Neural progenitor cell (in vitro differentiated cells): ENCODE measurements at regions not wholly inside any gene's neighbourhood (a gene's known extent, or its start where the extent isn't known, plus 50 kb on each side); places are given as distances from the start of the nearest gene placed in this dataset.

ENCODE experiments used
- EZH2 ChIP-seq: fragments of 200-600 bp; sonication (generic); IDR thresholded peaks from 2 replicates; pipeline ENCODE4 v1.6.1; 2017; ENCODE audit warnings: antibody characterized with exemption, mild to moderate bottlenecking, moderate library complexity
- TF ChIP-seq, protein P1 (sequence below): fragments of 200-600 bp; sonication (generic); IDR thresholded peaks from 2 replicates; pipeline ENCODE4 v1.5.1; 2017; ENCODE audit warnings: antibody characterized with exemption, mild to moderate bottlenecking

DNA sequence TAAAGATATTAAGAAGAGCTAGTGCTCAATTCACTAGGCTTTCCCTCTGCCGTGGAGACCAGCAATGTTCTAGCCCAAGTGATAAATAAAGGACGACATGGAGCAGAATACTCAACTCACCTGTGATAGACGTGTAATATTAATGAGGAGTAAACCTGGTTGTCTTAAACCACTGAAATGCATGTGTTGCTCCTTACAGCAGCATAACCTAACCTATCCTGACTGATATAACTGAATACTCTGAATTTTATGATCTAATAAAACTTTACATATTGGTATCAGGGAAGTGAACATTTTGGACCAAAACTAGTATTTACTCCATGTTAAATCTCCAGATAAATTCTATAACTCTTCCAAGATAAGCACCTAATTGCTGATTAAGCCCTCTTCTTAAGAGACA lies 531.0 kb downstream of the METTL4 start:
- TF ChIP-seq EZH2, result no peak
- TF ChIP-seq, protein P1, sequence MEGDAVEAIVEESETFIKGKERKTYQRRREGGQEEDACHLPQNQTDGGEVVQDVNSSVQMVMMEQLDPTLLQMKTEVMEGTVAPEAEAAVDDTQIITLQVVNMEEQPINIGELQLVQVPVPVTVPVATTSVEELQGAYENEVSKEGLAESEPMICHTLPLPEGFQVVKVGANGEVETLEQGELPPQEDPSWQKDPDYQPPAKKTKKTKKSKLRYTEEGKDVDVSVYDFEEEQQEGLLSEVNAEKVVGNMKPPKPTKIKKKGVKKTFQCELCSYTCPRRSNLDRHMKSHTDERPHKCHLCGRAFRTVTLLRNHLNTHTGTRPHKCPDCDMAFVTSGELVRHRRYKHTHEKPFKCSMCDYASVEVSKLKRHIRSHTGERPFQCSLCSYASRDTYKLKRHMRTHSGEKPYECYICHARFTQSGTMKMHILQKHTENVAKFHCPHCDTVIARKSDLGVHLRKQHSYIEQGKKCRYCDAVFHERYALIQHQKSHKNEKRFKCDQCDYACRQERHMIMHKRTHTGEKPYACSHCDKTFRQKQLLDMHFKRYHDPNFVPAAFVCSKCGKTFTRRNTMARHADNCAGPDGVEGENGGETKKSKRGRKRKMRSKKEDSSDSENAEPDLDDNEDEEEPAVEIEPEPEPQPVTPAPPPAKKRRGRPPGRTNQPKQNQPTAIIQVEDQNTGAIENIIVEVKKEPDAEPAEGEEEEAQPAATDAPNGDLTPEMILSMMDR, result no peak
